Esophagus muscularis mucosa (tissue), 3 donors: ENCODE measurements at regions not wholly inside any gene's neighbourhood (a gene's known extent, or its start where the extent isn't known, plus 50 kb on each side); places are given as distances from the start of the nearest gene placed in this dataset.

Experiments used
- CTCF ChIP-seq, 3 experiments: fragments of 200-600 bp in 2 of 3; fragments of 450-650 bp in 1 of 3; sonication (generic) in 2 of 3; IDR thresholded peaks; one replicate each; pipeline ENCODE4 v1.5.1; 2017 to 2019; ENCODE audit warnings: antibody characterized with exemption in 3 of 3, mild to moderate bottlenecking in 2 of 3, moderate library complexity in 1 of 3
- EP300 ChIP-seq: sonication (generic); formaldehyde crosslinking; IDR thresholded peaks from one replicate; pipeline ENCODE4 v1.6.1; 2017; ENCODE audit warnings: antibody characterized with exemption

- TF ChIP-seq CTCF (IDR thresholded peaks at IDR 0.05) (no peak), EP300 (no peak)
Observed at GRCh38 chr22:22798716-22799115, 88.9 kb upstream of the IGLL5 start.
